Neural progenitor cell (in vitro differentiated cells): ENCODE measurements at regions not wholly inside any gene's neighbourhood (a gene's known extent, or its start where the extent isn't known, plus 50 kb on each side); places are given as distances from the start of the nearest gene placed in this dataset.
"Not testable (repeated sequence)": the region's sequence is repeated elsewhere in the genome, so short reads cannot be mapped to it uniquely, and the experiment has no call there.

ENCODE experiments used
- DNase-seq: peaks from one replicate; pipeline ENCODE4 v3.0.0-alpha.2; 2016; ENCODE audit warnings: low spot score
- H2AFZ ChIP-seq: fragments of 200-600 bp; sonication (generic); replicated peaks from 2 replicates; pipeline ENCODE4 v1.6.1; 2016; ENCODE audit warnings: antibody characterized with exemption
- H3F3A ChIP-seq: fragments of 200-600 bp; sonication (generic); 2 replicates; pipeline ENCODE4 v1.6.1; 2016; ENCODE audit warnings: antibody characterized with exemption, low read depth
- H3K27ac ChIP-seq: fragments of 200-600 bp; sonication (generic); 2 replicates; pipeline ENCODE4 v1.5.1; 2016; ENCODE audit warnings: mild to moderate bottlenecking
- H3K27me3 ChIP-seq: fragments of 200-600 bp; sonication (generic); 2 replicates; pipeline ENCODE4 v1.6.1; 2016; ENCODE audit warnings: mild to moderate bottlenecking, moderate library complexity
- H3K36me3 ChIP-seq: fragments of 200-600 bp; sonication (generic); 2 replicates; pipeline ENCODE4 v1.5.1; 2016
- H3K4me1 ChIP-seq: fragments of 200-600 bp; sonication (generic); 2 replicates; pipeline ENCODE4 v1.6.1; 2016; ENCODE audit warnings: mixed run types
- H3K4me2 ChIP-seq: fragments of 200-600 bp; sonication (generic); 2 replicates; pipeline ENCODE4 v1.6.1; 2016
- H3K4me3 ChIP-seq: fragments of 200-600 bp; sonication (generic); 2 replicates; pipeline ENCODE4 v1.5.1; 2016
- H3K79me2 ChIP-seq: fragments of 200-600 bp; sonication (generic); 2 replicates; pipeline ENCODE4 v1.6.1; 2016; ENCODE audit warnings: low read depth
- H3K9ac ChIP-seq: fragments of 200-600 bp; sonication (generic); 2 replicates; pipeline ENCODE4 v1.6.1; 2016
- H3K9me3 ChIP-seq: fragments of 200-600 bp; sonication (generic); 2 replicates; pipeline ENCODE4 v1.5.1; 2016; ENCODE audit warnings: low read depth
- H4K20me1 ChIP-seq: fragments of 200-600 bp; sonication (generic); 2 replicates; pipeline ENCODE4 v1.6.1; 2016; ENCODE audit warnings: low read depth
- H3K27ac Mint-ChIP-seq: 3 replicates; pipeline ENCODE4 v1.8.0; 2021; ENCODE audit warnings: mixed read lengths
- H3K27me3 Mint-ChIP-seq: 2 replicates; pipeline ENCODE4 v1.8.0; 2022; ENCODE audit warnings: low read depth, mild to moderate bottlenecking, inconsistent platforms, moderate library complexity, mixed read lengths; ENCODE audit not compliant: insufficient read depth
- H3K36me3 Mint-ChIP-seq: 3 replicates; pipeline ENCODE4 v1.8.0; 2021; ENCODE audit warnings: mixed read lengths
- H3K4me1 Mint-ChIP-seq: 3 replicates; pipeline ENCODE4 v1.8.0; 2021; ENCODE audit warnings: mixed read lengths
- H3K4me3 Mint-ChIP-seq: 3 replicates; pipeline ENCODE4 v1.8.0; 2021; ENCODE audit warnings: mild to moderate bottlenecking, moderate library complexity, mixed read lengths
- H3K9me3 Mint-ChIP-seq: 3 replicates; pipeline ENCODE4 v1.8.0; 2020; ENCODE audit warnings: mixed read lengths
- CTCF ChIP-seq: fragments of 200-600 bp; sonication (generic); IDR thresholded peaks from 2 replicates; pipeline ENCODE4 v1.5.1; 2017; ENCODE audit warnings: antibody characterized with exemption, mild to moderate bottlenecking
- EZH2 ChIP-seq: fragments of 200-600 bp; sonication (generic); IDR thresholded peaks from 2 replicates; pipeline ENCODE4 v1.6.1; 2017; ENCODE audit warnings: antibody characterized with exemption, mild to moderate bottlenecking, moderate library complexity
- EZH2phosphoT487 ChIP-seq: fragments of 200-600 bp; sonication (generic); IDR thresholded peaks from 2 replicates; pipeline ENCODE4 v1.6.1; 2017; ENCODE audit warnings: antibody characterized with exemption

- no peaks in the 10 kb centered on the region for H3K9me3 ChIP-seq
- H3F3A ChIP-seq, result no peaks in the 10 kb centered on the region
- no peak for DNase-seq
- peak overlapping the region; percentile 3 for H3K4me3 Mint-ChIP-seq
- H3K9ac ChIP-seq, result no peak overlapping the region
- no peaks in the 10 kb centered on the region for H3K36me3 Mint-ChIP-seq
- no peaks in the 10 kb centered on the region for H3K27me3 ChIP-seq
- H3K9me3 Mint-ChIP-seq, result peaks cover 4% of the 10 kb centered on the region
- H3K4me2 ChIP-seq, result no peak overlapping the region
- no peaks in the 10 kb centered on the region for H3K36me3 ChIP-seq
- peak overlapping the region; percentile 36 for H2AFZ ChIP-seq
- no peak overlapping the region for H3K27ac Mint-ChIP-seq
- no peaks in the 10 kb centered on the region for H4K20me1 ChIP-seq
- H3K27me3 Mint-ChIP-seq, result no peaks in the 10 kb centered on the region
- H3K4me1 Mint-ChIP-seq, result peaks cover 14% of the 10 kb centered on the region
- no peaks in the 10 kb centered on the region for H3K79me2 ChIP-seq
- no peak for TF ChIP-seq EZH2
- no peak for TF ChIP-seq CTCF
- no peak for TF ChIP-seq EZH2phosphoT487
- H3K4me1 ChIP-seq, result no peaks in the 10 kb centered on the region
- no peak overlapping the region for H3K4me3 ChIP-seq
- H3K27ac ChIP-seq, result no peak overlapping the region
Observed at GRCh38 chr4:66564901-66565651, 894.8 kb upstream of the EPHA5 start.

GRCh38 chr4:66562276-66562806 is 892.1 kb upstream of the EPHA5 start:
- Histone ChIP-seq H3K4me2 (no peak overlapping the region), H3K4me3 (no peak overlapping the region), H3K27me3 (no peaks in the 10 kb centered on the region), H3K4me1 (no peaks in the 10 kb centered on the region), H3K79me2 (no peaks in the 10 kb centered on the region), H3K36me3 (no peaks in the 10 kb centered on the region), H3K9me3 (no peaks in the 10 kb centered on the region), H3K9ac (no peak overlapping the region), H4K20me1 (no peaks in the 10 kb centered on the region), H3K27ac (no peak overlapping the region), H2AFZ (no peak overlapping the region), H3F3A (no peaks in the 10 kb centered on the region)
- no peak for TF ChIP-seq EZH2phosphoT487
- TF ChIP-seq EZH2, result no peak
- TF ChIP-seq CTCF, result no peak
- Mint-ChIP-seq H3K9me3 (peaks cover 4% of the 10 kb centered on the region), H3K36me3 (no peaks in the 10 kb centered on the region), H3K27ac (no peak overlapping the region), H3K27me3 (no peaks in the 10 kb centered on the region), H3K4me1 (peaks cover 14% of the 10 kb centered on the region), H3K4me3 (no peak overlapping the region)
- DNase-seq, result no peak

GRCh38 chr4:66561465-66562053 is 891.3 kb upstream of the EPHA5 start:
- not testable (repeated sequence) for H2AFZ ChIP-seq, H3K9ac ChIP-seq, H3K27me3 ChIP-seq, H3K4me1 ChIP-seq, H3K36me3 Mint-ChIP-seq, H3K4me3 ChIP-seq, H4K20me1 ChIP-seq, H3F3A ChIP-seq, H3K27ac ChIP-seq, H3K9me3 Mint-ChIP-seq, H3K4me3 Mint-ChIP-seq, DNase-seq, H3K4me2 ChIP-seq, H3K9me3 ChIP-seq, H3K27me3 Mint-ChIP-seq, H3K27ac Mint-ChIP-seq, H3K79me2 ChIP-seq, H3K36me3 ChIP-seq
- H3K4me1 Mint-ChIP-seq, result peaks cover 14% of the 10 kb centered on the region

GRCh38 chr4:66558651-66559050 is 888.4 kb upstream of the EPHA5 start:
- H2AFZ ChIP-seq, result no peak overlapping the region
- Mint-ChIP-seq H3K4me3 (no peak overlapping the region), H3K27ac (no peak overlapping the region), H3K36me3 (no peaks in the 10 kb centered on the region), H3K27me3 (no peaks in the 10 kb centered on the region), H3K9me3 (peaks cover 4% of the 10 kb centered on the region), H3K4me1 (peaks cover 4% of the 10 kb centered on the region)
- H3K9me3 ChIP-seq, result no peaks in the 10 kb centered on the region
- DNase-seq, result no peak
- H3K27ac ChIP-seq, result no peak overlapping the region
- no peaks in the 10 kb centered on the region for H3K36me3 ChIP-seq
- H3F3A ChIP-seq, result no peaks in the 10 kb centered on the region
- no peaks in the 10 kb centered on the region for H3K4me1 ChIP-seq
- no peaks in the 10 kb centered on the region for H3K79me2 ChIP-seq
- H3K9ac ChIP-seq, result no peak overlapping the region
- H3K4me3 ChIP-seq, result no peak overlapping the region
- H3K27me3 ChIP-seq, result no peaks in the 10 kb centered on the region
- no peaks in the 10 kb centered on the region for H4K20me1 ChIP-seq
- H3K4me2 ChIP-seq, result no peak overlapping the region
- no peak for TF ChIP-seq EZH2phosphoT487
- TF ChIP-seq EZH2, result no peak
